ENCODE measurements at regions not wholly inside any gene's neighbourhood (a gene's known extent, or its start where the extent isn't known, plus 50 kb on each side); places are given as distances from the start of the nearest gene placed in this dataset.

- TF ChIP-seq CTCF (conservative IDR thresholded peaks at IDR 0.05; ENCODE audit: low read length) (no peak), EZH2phosphoT487 (IDR thresholded peaks at IDR 0.05; ENCODE audit: borderline replicate concordance, low read depth, low read length) (no peak)
Observed at GRCh38 chr3:110932567-110932966, 139.0 kb upstream of the NECTIN3 start.
